A549 (cell line): ENCODE measurements at regions not wholly inside any gene's neighbourhood (a gene's known extent, or its start where the extent isn't known, plus 50 kb on each side); places are given as distances from the start of the nearest gene placed in this dataset.

Experiments used
- CHD2 ChIP-seq: fragments of 150-350 bp; IDR thresholded peaks from 2 replicates; pipeline ENCODE4 v1.6.1; 2014; ENCODE audit warnings: low read length; ENCODE audit not compliant: partially characterized antibody
- EP300 ChIP-seq, 2 experiments: fragments of >200 bp; sonication (Bioruptor Twin); formaldehyde crosslinking; IDR thresholded peaks; 2 replicates in 1 of 2; 3 replicates in 1 of 2; pipeline ENCODE4 v1.6.1; 2016 to 2017
- HDAC2 ChIP-seq: fragments of 200-600 bp; sonication (generic); IDR thresholded peaks from 2 replicates; pipeline ENCODE4 v1.6.1; 2016
- JUN ChIP-seq, 2 experiments: fragments of >200 bp; sonication (Bioruptor Twin); formaldehyde crosslinking; IDR thresholded peaks; 2 replicates in 1 of 2; 3 replicates in 1 of 2; pipeline ENCODE4 v1.6.1; 2016 to 2017
- MAFK ChIP-seq: fragments of 450-650 bp; IDR thresholded peaks from 2 replicates; pipeline ENCODE4 v1.6.1; 2014; ENCODE audit not compliant: partially characterized antibody
- NR3C1 ChIP-seq: fragments of >200 bp; sonication (Bioruptor Twin); formaldehyde crosslinking; IDR thresholded peaks from 3 replicates; pipeline ENCODE4 v1.6.1; 2017
- POLR2A ChIP-seq: IDR thresholded peaks from 2 replicates; pipeline ENCODE4 v1.6.1; 2012; ENCODE audit warnings: mild to moderate bottlenecking, low read length
- RAD21 ChIP-seq, 2 experiments: fragments of >200 bp in 1 of 2; sonication (Bioruptor Twin) in 1 of 2; formaldehyde crosslinking in 1 of 2; IDR thresholded peaks in 1 of 2; conservative IDR thresholded peaks in 1 of 2; 2 replicates in 1 of 2; 3 replicates in 1 of 2; pipeline ENCODE4 v1.6.1; 2012 to 2018; ENCODE audit warnings: inconsistent platforms in 1 of 2
- TF ChIP-seq, protein P1 (sequence below): fragments of 200-600 bp; sonication (generic); IDR thresholded peaks from 2 replicates; pipeline ENCODE4 v1.6.1; 2016; ENCODE audit warnings: antibody characterized with exemption, mild to moderate bottlenecking, moderate library complexity
- TF ChIP-seq, protein P2 (sequence below): fragments of >200 bp; sonication (Bioruptor Twin); formaldehyde crosslinking; IDR thresholded peaks from 3 replicates; pipeline ENCODE4 v1.5.1; 2016
- TF ChIP-seq, protein P3 (sequence below): IDR thresholded peaks from 2 replicates; pipeline ENCODE4 v1.6.1; 2012
- TF ChIP-seq, protein P4 (sequence below): fragments of 450-650 bp; IDR thresholded peaks from 2 replicates; pipeline ENCODE4 v1.6.1; 2014; ENCODE audit warnings: antibody characterized with exemption

DNA sequence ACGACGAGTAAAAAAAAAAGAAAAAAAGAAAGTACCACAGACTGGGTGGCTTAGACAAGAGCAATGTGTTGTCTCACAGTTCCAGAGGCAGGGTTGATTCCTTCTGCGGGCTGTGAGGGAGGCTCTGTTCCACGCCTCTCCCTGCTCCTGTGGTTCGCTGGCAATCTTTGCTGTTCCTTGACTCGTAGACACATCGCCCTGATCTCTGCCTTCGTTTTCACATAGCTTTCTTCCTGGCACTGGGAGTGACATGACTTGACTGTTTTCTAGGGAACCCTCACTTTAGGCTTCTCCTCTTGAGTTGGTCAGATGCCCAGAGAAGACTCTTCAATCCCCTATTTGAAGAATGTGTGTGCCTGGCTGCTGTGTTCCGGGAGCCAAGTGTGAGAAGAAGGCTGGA, 133.6 kb downstream of the TM2D1 start:
- TF ChIP-seq EP300 (IDR thresholded peaks at IDR 0.05) (no peak), NR3C1 (no peak), JUN (IDR thresholded peaks at IDR 0.05) (no peak), POLR2A (no peak), RAD21 (conservative IDR thresholded peaks at IDR 0.05 in 1 of 2, IDR thresholded peaks at IDR 0.05 in 1 of 2) (no peak), HDAC2 (no peak), CHD2 (no peak), MAFK (no peak)
- TF ChIP-seq, protein P1, sequence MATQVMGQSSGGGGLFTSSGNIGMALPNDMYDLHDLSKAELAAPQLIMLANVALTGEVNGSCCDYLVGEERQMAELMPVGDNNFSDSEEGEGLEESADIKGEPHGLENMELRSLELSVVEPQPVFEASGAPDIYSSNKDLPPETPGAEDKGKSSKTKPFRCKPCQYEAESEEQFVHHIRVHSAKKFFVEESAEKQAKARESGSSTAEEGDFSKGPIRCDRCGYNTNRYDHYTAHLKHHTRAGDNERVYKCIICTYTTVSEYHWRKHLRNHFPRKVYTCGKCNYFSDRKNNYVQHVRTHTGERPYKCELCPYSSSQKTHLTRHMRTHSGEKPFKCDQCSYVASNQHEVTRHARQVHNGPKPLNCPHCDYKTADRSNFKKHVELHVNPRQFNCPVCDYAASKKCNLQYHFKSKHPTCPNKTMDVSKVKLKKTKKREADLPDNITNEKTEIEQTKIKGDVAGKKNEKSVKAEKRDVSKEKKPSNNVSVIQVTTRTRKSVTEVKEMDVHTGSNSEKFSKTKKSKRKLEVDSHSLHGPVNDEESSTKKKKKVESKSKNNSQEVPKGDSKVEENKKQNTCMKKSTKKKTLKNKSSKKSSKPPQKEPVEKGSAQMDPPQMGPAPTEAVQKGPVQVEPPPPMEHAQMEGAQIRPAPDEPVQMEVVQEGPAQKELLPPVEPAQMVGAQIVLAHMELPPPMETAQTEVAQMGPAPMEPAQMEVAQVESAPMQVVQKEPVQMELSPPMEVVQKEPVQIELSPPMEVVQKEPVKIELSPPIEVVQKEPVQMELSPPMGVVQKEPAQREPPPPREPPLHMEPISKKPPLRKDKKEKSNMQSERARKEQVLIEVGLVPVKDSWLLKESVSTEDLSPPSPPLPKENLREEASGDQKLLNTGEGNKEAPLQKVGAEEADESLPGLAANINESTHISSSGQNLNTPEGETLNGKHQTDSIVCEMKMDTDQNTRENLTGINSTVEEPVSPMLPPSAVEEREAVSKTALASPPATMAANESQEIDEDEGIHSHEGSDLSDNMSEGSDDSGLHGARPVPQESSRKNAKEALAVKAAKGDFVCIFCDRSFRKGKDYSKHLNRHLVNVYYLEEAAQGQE, result no peak
- TF ChIP-seq, protein P2, sequence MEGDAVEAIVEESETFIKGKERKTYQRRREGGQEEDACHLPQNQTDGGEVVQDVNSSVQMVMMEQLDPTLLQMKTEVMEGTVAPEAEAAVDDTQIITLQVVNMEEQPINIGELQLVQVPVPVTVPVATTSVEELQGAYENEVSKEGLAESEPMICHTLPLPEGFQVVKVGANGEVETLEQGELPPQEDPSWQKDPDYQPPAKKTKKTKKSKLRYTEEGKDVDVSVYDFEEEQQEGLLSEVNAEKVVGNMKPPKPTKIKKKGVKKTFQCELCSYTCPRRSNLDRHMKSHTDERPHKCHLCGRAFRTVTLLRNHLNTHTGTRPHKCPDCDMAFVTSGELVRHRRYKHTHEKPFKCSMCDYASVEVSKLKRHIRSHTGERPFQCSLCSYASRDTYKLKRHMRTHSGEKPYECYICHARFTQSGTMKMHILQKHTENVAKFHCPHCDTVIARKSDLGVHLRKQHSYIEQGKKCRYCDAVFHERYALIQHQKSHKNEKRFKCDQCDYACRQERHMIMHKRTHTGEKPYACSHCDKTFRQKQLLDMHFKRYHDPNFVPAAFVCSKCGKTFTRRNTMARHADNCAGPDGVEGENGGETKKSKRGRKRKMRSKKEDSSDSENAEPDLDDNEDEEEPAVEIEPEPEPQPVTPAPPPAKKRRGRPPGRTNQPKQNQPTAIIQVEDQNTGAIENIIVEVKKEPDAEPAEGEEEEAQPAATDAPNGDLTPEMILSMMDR, result no peak
- TF ChIP-seq, protein P3, sequence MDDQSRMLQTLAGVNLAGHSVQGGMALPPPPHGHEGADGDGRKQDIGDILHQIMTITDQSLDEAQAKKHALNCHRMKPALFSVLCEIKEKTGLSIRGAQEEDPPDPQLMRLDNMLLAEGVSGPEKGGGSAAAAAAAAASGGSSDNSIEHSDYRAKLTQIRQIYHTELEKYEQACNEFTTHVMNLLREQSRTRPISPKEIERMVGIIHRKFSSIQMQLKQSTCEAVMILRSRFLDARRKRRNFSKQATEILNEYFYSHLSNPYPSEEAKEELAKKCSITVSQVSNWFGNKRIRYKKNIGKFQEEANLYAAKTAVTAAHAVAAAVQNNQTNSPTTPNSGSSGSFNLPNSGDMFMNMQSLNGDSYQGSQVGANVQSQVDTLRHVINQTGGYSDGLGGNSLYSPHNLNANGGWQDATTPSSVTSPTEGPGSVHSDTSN, result no peak
- TF ChIP-seq, protein P4, sequence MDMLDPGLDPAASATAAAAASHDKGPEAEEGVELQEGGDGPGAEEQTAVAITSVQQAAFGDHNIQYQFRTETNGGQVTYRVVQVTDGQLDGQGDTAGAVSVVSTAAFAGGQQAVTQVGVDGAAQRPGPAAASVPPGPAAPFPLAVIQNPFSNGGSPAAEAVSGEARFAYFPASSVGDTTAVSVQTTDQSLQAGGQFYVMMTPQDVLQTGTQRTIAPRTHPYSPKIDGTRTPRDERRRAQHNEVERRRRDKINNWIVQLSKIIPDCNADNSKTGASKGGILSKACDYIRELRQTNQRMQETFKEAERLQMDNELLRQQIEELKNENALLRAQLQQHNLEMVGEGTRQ, result no peak
